NCI-H146 treated with DMSO at 0.1 percent for 48 hours (cell line): ENCODE measurements at regions not wholly inside any gene's neighbourhood (a gene's known extent, or its start where the extent isn't known, plus 50 kb on each side); places are given as distances from the start of the nearest gene placed in this dataset.

Source experiments
- DNase-seq: peaks from one replicate; lab custom pipeline; 2025; ENCODE audit not compliant: unreplicated experiment; lab: John Stamatoyannopoulos, UW

DNA sequence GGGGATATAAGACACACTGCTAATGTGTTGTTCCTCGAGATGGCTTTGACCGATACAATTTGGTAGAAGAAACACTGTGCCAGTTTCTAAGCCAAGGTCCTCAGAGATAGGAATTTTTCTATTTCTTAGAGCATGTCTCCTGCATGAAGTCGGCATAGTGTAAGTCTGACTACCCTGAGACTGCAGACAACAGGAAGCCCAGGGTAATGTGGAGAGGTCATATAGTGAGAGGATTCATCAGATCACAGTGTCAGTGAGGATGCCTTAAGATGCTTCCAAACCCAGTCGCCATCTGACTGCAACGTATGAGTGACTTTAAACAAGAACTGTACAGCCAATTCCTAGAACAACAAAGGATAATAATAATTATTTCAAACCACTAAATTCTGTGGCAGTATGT, 818.3 kb upstream of the GYPC start:
- DNase-seq, result no peak

DNA sequence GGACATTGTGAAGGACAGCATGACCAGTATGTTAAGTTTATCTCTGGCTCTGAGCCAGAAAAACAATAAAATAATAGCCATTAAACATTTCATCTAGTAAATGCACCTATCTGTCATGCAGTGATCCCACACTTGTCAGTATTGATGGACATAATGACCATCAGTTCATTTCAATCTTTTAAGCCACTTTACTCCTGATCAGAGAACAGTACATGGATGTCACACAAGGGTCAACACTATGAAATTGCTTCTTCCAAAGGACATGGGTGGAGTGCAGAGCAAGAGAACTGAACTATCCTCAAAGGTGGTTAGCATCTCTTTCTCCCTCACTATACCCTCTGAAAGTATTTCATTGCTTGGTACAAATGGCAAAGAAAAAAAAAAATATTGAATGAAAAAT, 816.0 kb upstream of the GYPC start:
- no peak for DNase-seq

DNA sequence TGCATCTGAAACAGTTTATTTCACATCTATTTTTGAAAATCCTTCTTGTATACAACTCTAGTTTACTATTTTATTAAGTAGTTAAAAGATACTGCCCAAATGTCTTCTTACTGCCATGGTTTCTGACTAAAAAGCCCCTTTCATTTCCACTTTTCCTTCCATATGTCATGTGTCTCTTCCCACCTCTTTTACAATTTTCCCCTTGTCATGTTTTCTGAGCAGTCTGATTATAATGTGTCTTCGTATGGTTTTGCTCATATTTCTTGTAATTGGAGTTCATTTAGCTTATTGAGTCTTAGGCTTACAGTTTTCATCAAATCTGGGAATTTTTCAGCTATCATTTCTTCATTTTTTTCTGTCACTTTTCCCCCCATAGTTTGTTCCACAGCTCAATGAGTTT, 813.9 kb upstream of the GYPC start:
- no peak for DNase-seq

DNA sequence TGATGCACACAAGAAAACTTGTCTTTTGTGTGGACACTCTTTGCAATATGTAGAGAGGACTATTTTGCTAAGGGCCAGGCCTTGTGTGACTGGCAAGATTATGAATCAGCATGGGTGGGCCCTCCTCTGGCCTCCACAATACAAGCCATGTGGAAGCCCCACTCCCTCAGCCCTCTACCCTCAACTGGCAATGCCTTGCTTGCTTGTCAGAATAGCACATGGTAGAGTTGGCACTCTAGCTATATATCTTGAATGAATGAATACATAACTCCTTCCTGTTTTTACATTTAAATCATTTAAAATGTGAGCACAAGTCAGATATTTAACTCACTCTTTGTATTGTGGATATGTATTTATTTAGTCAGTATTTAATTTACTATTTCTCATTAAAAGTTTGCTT, 805.4 kb upstream of the GYPC start:
- no peak for DNase-seq

- DNase-seq, result no peak
These were observed 803.6 kb upstream of the GYPC start for GRCh38 chr2:125852364-125852763.

GRCh38 chr2:125853626-125854025, 802.3 kb upstream of the GYPC start:
- DNase-seq, result no peak

DNA sequence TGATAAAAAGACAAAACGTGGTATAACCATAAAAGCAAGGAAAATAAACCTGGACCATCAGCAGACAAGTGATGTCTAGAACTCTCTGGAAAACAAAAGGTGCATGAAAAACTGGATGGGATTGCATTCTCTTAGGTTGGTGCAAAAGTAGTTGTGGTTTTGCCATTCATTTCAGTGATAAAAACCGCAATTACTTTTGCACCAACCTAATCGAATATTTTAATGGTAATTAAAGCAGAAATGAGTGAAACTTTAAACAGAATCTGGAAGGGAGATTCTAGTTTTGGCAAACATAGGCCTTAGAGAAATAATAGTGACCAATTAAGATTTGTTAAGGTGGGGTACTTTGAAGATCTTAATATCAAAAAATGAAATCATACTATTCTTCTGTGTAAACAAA, 800.8 kb upstream of the GYPC start:
- DNase-seq, result no peak

DNA sequence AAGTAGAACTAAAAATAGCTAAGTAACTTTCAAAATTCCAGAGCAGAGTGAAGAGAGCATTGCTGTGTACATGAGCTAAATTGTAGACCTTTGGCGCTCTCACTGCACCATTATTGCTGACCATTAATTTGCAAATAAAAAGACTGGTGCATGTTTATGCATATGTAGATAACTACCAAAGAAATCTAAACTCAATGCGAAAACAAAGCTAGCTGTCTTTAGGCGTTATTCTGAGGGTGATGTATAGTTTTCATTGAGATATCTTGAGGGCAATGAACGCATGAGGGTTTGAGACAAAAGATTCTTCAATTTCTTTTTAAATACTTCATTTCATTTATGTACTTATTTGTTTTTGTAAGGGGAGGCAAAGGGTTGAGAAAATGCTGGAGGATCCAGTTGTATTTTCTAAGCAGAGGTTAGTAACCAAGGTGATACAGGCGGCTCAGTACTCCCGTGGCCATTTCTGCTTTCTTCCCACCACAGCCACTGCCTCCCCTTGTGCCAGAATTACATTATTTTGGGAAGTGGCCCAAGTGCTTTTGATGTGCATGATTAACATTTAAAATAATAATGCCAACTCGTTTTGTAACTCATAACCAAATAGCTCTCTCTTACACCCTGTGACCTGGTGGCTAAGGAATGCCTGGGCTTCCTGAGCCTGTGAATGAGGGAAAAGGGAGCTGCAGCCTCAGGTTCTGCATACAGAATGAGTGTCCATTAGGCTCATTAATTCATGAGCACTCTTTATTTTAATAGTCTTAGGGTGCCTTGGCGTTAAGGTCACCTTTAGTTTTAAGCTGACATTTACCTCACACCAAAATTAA, 797.8 kb upstream of the GYPC start:
- DNase-seq, result no peak

- DNase-seq, result no peak
These were observed 794.5 kb upstream of the GYPC start for GRCh38 chr2:125861461-125861860.

DNA sequence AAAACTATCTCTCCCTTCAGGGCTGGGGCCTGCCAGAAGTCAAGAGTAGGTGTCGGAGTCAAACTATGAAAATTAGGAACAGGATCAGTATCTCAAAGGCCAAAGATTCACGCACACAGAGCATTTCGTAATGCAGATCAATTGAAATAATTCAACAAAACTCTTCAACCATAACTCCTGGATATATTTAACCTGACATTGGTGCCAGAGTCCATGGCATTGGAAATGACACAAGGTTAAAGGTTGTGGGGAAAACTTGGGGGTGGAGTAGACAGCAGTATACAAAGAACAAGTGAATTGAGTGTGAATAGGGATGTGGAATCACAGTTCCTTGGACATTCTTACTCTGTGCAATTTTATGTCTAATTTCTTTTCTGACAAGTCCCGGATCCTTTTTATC, 788.0 kb upstream of the GYPC start:
- no peak for DNase-seq

GRCh38 chr2:125870264-125870663, 785.7 kb upstream of the GYPC start:
- DNase-seq, result no peak

- DNase-seq, result no peak
These were observed 785.2 kb upstream of the GYPC start for GRCh38 chr2:125870746-125871145.

- no peak for DNase-seq
These were observed 781.4 kb upstream of the GYPC start for GRCh38 chr2:125874564-125874963.

DNA sequence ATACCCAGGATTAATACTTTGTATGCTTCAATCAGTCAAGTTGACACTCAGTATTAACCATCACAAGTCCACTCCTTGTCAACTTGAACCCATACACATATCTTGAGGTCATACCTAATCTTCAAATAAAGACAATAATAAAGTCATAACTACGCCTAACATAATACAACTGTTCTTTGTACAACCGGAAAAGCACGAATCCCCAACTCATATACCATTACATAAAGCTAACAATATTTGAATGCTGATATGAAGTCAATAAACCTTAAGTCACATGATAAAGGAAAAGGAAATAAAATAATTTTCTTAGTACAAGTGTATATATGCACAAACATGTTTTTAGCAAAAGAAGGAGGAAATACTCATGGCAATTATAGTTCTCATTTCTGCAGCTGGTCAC, 770.6 kb upstream of the GYPC start:
- no peak for DNase-seq

DNA sequence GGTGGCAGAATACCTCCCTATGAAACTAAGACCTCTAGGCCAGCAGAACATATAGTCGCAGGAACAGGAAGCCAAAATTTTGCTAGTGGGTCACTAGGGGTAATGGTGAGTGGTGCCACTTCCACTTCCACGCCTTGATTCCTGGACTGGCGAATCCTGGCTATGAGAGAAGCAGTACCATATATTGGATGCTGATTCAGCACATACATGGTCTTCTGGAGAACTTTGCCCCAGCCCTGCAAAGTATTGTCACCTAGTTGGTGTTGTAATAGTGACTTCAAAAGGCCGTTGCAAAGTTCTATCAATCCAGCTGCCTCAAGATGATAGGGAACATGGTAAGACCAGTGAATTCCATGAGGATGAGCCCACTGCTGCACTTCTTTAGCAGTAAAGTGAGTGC, 769.8 kb upstream of the GYPC start:
- DNase-seq, result no peak

- DNase-seq, result no peak
These were observed 754.7 kb upstream of the GYPC start for GRCh38 chr2:125901278-125901677.

DNA sequence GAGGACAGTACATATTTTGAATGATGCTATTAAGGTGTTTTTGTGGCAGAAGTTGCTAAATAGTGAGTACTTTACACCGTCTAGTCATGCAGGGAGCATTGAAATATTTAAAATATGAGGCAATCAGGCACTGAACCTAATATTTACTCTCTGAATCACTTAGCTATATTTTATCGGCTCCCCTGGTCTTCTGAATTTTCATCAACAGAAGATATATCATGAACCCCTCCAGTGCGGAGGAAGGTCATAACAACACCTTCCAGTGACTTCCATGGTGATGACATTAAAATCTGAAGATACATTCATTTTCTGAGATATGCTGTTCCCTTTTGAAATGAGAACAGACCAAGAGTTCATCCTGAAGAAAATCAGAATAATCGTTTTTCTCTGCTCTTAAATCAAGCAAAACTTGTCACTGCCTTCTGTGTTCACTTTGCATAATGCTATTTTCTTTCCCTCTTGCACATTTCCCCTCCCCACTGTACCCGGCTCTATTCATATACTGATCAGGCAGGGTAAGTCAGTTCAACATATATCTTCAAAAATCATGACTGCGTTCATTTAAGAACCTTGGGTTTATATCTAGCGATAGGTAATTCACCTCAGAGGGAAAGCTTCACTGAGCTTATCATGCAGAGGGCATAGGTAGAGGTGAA, 729.9 kb upstream of the GYPC start:
- no peak for DNase-seq

DNA sequence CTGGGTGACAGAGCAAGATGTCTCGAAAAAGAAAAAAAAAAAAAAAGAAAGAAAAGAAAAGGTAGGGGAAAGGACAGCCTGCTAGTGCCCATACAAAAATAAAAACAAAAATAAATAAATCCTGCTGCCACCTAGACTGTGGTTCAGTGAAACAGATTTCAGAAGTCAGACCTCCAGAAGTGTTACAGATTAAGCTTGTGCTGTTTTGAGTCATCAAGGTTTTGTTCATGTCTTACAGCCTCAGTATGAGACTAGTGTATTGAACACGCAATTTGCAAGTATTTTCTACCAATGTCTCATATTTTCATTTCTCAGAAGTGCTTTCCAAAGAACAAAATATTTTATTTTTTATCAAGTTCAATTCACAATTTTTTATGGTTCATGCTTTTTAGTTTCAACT, 720.4 kb upstream of the GYPC start:
- no peak for DNase-seq

DNA sequence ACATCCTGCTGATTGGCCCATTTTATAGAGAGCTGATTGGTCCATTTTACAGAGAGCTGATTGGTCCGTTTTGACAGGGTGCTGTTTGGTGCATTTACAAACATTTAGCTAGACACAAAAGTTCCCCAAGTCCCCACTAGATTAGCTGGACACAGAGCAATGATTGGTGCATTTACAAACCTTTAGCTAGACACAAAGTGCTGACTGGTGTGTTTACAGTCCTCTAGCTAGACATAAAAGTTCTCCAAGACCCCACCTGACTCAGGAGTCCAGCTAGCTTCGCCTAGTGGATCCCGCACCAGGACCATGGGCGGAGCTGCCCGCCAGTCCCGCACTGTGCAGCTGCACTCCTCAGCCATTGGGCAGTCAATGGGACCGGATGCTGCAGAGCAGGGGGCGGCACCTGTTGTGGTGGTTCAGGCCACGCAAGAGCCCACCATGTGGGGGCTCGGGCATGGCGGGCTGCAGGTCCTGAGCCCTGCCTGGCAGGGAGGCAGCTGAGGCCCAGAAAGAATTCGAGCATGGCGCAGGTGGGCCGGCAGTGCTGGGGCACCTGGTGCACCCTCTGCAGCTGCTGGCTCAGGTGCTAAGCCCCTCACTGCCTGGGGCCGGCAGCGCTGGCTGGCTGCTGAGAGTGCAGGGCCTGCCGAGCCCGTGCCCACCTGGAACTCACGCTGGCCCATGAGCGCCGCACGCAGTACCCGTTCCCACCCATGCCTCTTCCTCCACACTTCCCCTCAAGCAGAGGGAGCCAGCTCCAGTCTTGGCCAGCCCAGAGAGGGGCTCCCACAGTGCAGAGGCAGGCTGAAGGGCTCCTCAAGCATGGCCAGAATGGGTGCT, 713.2 kb upstream of the GYPC start:
- DNase-seq, result no peak

GRCh38 chr2:125959047-125959446, 696.9 kb upstream of the GYPC start:
- no peak for DNase-seq

- no peak for DNase-seq
These were observed 694.2 kb upstream of the GYPC start for GRCh38 chr2:125961739-125962138.

DNA sequence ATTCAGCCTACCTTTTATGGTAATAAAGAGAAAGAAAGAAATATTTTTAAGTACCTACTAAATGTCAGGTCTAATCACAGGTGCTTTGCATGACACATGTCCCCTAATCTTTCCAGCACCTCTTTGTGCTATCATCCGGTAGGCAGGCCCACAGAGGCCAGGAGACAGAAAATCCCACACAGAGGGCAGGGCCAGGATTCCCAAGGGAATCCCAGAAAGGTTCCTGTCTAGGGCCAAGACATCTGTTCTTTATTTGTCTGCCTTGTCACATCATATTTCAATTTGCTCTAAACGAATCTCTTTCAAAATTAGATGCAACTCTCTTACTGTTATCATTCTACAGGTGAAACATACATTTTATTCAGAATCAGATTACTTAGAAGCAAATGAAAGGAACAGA, 676.1 kb upstream of the GYPC start:
- DNase-seq, result no peak
